ENCODE measurements at regions not wholly inside any gene's neighbourhood (a gene's known extent, or its start where the extent isn't known, plus 50 kb on each side); places are given as distances from the start of the nearest gene placed in this dataset.

GRCh38 chr7:91330191-91330808 lies 66.1 kb downstream of the FZD1 start:
- TF ChIP-seq USF1 (IDR thresholded peaks at IDR 0.05) (no peak), CREB1 (IDR thresholded peaks at IDR 0.05; ENCODE audit: low read depth) (no peak), TCF12 (IDR thresholded peaks at IDR 0.05; ENCODE audit: low read depth) (no peak), REST (IDR thresholded peaks at IDR 0.05; ENCODE audit: low read depth) (no peak)

- TF ChIP-seq TEAD4 (IDR thresholded peaks at IDR 0.05) (no peak), CEBPB (IDR thresholded peaks at IDR 0.05) (no peak), CREB1 (IDR thresholded peaks at IDR 0.05; ENCODE audit: low read depth) (no peak), FOXM1 (IDR thresholded peaks at IDR 0.05; ENCODE audit: borderline replicate concordance, low read depth) (no peak)
Measured at GRCh38 chr7:91330866-91331265, 66.6 kb downstream of the FZD1 start.

- TF ChIP-seq USF1 (IDR thresholded peaks at IDR 0.05) (no peak), FOXM1 (IDR thresholded peaks at IDR 0.05; ENCODE audit: borderline replicate concordance, low read depth) (no peak), TCF12 (IDR thresholded peaks at IDR 0.05; ENCODE audit: low read depth) (no peak), CREB1 (IDR thresholded peaks at IDR 0.05; ENCODE audit: low read depth) (no peak), EP300 (IDR thresholded peaks at IDR 0.05; ENCODE audit: borderline replicate concordance) (no peak), TEAD4 (IDR thresholded peaks at IDR 0.05) (no peak), TAF1 (IDR thresholded peaks at IDR 0.05; ENCODE audit: low read depth) (no peak), MAX (IDR thresholded peaks at IDR 0.05) (no peak), REST (IDR thresholded peaks at IDR 0.05; ENCODE audit: low read depth) (no peak), YY1 (IDR thresholded peaks at IDR 0.05; ENCODE audit: low read depth) (no peak), ZBTB7A (IDR thresholded peaks at IDR 0.05; ENCODE audit: low read depth) (no peak), NFIC (IDR thresholded peaks at IDR 0.05) (no peak), EGR1 (IDR thresholded peaks at IDR 0.05) (no peak), CEBPB (IDR thresholded peaks at IDR 0.05) (no peak), RAD21 (IDR thresholded peaks at IDR 0.05; ENCODE audit: low read depth) (no peak)
Measured at GRCh38 chr7:91336106-91336505, 71.9 kb downstream of the FZD1 start.

DNA sequence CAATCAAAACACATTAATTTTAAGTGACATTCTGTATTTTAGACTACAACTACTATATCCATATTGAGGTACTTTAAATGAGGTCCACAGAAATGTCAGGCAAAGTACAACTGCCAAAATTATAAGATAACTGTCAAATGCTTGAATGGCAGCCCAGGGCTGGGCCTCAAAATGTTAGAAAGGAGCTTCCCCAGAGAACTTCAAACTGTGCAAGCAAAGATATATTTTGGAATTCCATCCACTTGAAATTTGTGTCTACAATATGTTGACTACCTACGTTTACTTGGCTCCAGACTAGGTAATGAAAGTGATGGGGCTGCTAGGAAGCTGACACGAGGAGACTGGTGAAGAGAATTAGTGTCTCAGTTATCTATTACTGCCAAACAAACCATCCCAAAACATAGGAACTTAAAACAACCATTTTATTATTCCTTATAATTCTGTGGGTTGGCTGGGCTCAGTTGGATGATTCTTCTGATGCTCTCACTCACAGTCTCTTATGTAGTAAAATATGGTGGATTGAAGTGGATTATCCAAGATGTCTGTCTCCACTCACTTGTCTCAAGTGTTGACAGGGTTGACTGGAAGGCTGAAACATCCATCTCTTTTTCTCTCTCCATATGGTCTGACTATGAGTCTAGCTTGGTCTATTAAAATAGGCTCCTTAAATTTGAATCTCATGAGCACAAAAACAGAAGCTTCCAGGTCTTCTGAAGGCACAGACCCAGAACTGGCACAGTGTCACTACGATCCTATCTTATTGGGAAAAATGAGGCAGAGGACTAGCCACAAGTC lies 74.2 kb downstream of the FZD1 start:
- TF ChIP-seq FOXM1 (IDR thresholded peaks at IDR 0.05; ENCODE audit: borderline replicate concordance, low read depth) (no peak), CREB1 (IDR thresholded peaks at IDR 0.05; ENCODE audit: low read depth) (no peak), YY1 (IDR thresholded peaks at IDR 0.05; ENCODE audit: low read depth) (no peak), TCF12 (IDR thresholded peaks at IDR 0.05; ENCODE audit: low read depth) (no peak), USF1 (IDR thresholded peaks at IDR 0.05) (no peak), ZBTB7A (IDR thresholded peaks at IDR 0.05; ENCODE audit: low read depth) (no peak), EGR1 (IDR thresholded peaks at IDR 0.05) (no peak), TEAD4 (IDR thresholded peaks at IDR 0.05) (no peak), MAX (IDR thresholded peaks at IDR 0.05) (no peak), TAF1 (IDR thresholded peaks at IDR 0.05; ENCODE audit: low read depth) (no peak), CEBPB (IDR thresholded peaks at IDR 0.05) (no peak), NFIC (IDR thresholded peaks at IDR 0.05) (no peak)

GRCh38 chr7:91342346-91342745 lies 78.1 kb downstream of the FZD1 start:
- TF ChIP-seq CREB1 (IDR thresholded peaks at IDR 0.05; ENCODE audit: low read depth) (no peak), ZBTB7A (IDR thresholded peaks at IDR 0.05; ENCODE audit: low read depth) (no peak), YY1 (IDR thresholded peaks at IDR 0.05; ENCODE audit: low read depth) (no peak), TEAD4 (IDR thresholded peaks at IDR 0.05) (no peak), TAF1 (IDR thresholded peaks at IDR 0.05; ENCODE audit: low read depth) (no peak), NFIC (IDR thresholded peaks at IDR 0.05) (no peak), CEBPB (IDR thresholded peaks at IDR 0.05) (no peak), MAX (IDR thresholded peaks at IDR 0.05) (no peak), USF1 (IDR thresholded peaks at IDR 0.05) (no peak), EP300 (IDR thresholded peaks at IDR 0.05; ENCODE audit: borderline replicate concordance) (no peak), RAD21 (IDR thresholded peaks at IDR 0.05; ENCODE audit: low read depth) (no peak), EGR1 (IDR thresholded peaks at IDR 0.05) (no peak), TCF12 (IDR thresholded peaks at IDR 0.05; ENCODE audit: low read depth) (no peak), FOXM1 (IDR thresholded peaks at IDR 0.05; ENCODE audit: borderline replicate concordance, low read depth) (no peak)

All from Ishikawa (cell line).